Calu3 (cell line): ENCODE measurements at regions not wholly inside any gene's neighbourhood (a gene's known extent, or its start where the extent isn't known, plus 50 kb on each side); places are given as distances from the start of the nearest gene placed in this dataset.
"Not testable (repeated sequence)": the region's sequence is repeated elsewhere in the genome, so short reads cannot be mapped to it uniquely, and the experiment has no call there.

ENCODE experiments used
- BruUV-seq: library from RNA; stranded (reverse); fragments of 400-500 nt; replicated peaks from 2 replicates; lab custom pipeline; 2021; lab: Mats Ljungman, UMichigan
- CTCF ChIA-PET: fragments of 300-600 bp; sonication (Branson Sonifier 250); formaldehyde crosslinking; loops from one replicate; lab custom pipeline; 2022; ENCODE audit warnings: antibody characterized with exemption; lab: Charles Lee
- DNase-seq: peaks from one replicate; pipeline ENCODE4 v3.0.0; 2022
- H3K27ac Mint-ChIP-seq: one replicate; pipeline ENCODE4 v1.8.0; 2022; ENCODE audit warnings: mixed read lengths; ENCODE audit not compliant: unreplicated experiment
- H3K27me3 Mint-ChIP-seq: one replicate; pipeline ENCODE4 v1.8.0; 2022; ENCODE audit warnings: mixed read lengths; ENCODE audit not compliant: unreplicated experiment
- H3K36me3 Mint-ChIP-seq: one replicate; pipeline ENCODE4 v1.8.0; 2022; ENCODE audit warnings: mild to moderate bottlenecking, moderate library complexity, mixed read lengths; ENCODE audit not compliant: insufficient read depth, unreplicated experiment
- H3K4me1 Mint-ChIP-seq: one replicate; pipeline ENCODE4 v1.8.0; 2022; ENCODE audit warnings: mild to moderate bottlenecking, low read depth, mixed read lengths; ENCODE audit not compliant: unreplicated experiment
- H3K4me3 Mint-ChIP-seq: one replicate; pipeline ENCODE4 v1.8.0; 2022; ENCODE audit warnings: mild to moderate bottlenecking, low read depth, moderate library complexity, mixed read lengths; ENCODE audit not compliant: unreplicated experiment
- H3K9me3 Mint-ChIP-seq: one replicate; pipeline ENCODE4 v1.8.0; 2022; ENCODE audit warnings: low read depth, mixed read lengths; ENCODE audit not compliant: unreplicated experiment
- intact Hi-C: fragments of 100-400 bp; cut with micrococcal nuclease; formaldehyde crosslinking; loops from one replicate; pipeline ENCODE4 v1.10.0; 2022; ENCODE audit not compliant: unreplicated experiment
- TF ChIP-seq, protein P1 (sequence below): fragments of 200-600 bp; IDR thresholded peaks from one replicate; pipeline ENCODE4 v1.8.0; 2022; ENCODE audit warnings: antibody characterized with exemption; ENCODE audit not compliant: unreplicated experiment

DNA sequence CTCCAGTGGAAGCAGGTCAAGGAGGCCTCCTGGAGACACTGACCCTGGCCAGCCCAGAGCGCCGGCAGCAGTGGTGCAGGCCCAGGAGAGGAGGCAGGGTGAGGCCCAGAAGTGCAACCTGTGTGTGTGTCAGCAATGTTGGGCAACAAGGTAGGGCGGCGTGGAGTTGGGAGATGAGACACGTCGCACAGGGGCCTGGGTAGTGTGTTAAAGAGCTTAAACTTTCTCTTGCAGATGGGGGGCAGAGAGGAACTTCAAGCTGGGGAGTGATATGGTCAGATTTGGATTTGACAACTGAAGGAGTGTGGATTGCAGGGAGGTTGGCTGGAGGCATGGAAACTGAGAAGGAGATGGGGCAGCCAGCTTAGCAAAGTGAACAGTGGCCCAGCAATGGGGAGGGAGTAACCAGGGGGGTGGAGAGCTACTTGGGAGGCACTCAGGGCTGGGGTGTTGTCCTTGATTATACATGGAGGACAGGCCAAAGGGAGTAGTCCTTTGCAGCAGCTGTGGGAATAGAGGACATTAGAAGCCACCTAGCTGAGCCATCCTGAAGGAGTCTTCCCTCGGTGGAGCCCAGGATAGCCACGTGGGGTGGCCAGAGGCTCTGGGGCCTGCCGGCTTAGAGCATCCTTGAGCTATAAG lies 278.6 kb upstream of the HS6ST1 start:
- H3K36me3 Mint-ChIP-seq = no peaks in the 10 kb centered on the region
- no peaks in the 10 kb centered on the region for H3K9me3 Mint-ChIP-seq
- CTCF ChIA-PET = interaction anchor here (0.5 kb wide), 1 partner anchor 1256 kb away, joined by 3 read pairs; no protein-coding TSS in a partner anchor
- no peak overlapping the region for H3K27ac Mint-ChIP-seq
- no peaks in the 10 kb centered on the region for H3K4me1 Mint-ChIP-seq
- TF ChIP-seq, protein P1, sequence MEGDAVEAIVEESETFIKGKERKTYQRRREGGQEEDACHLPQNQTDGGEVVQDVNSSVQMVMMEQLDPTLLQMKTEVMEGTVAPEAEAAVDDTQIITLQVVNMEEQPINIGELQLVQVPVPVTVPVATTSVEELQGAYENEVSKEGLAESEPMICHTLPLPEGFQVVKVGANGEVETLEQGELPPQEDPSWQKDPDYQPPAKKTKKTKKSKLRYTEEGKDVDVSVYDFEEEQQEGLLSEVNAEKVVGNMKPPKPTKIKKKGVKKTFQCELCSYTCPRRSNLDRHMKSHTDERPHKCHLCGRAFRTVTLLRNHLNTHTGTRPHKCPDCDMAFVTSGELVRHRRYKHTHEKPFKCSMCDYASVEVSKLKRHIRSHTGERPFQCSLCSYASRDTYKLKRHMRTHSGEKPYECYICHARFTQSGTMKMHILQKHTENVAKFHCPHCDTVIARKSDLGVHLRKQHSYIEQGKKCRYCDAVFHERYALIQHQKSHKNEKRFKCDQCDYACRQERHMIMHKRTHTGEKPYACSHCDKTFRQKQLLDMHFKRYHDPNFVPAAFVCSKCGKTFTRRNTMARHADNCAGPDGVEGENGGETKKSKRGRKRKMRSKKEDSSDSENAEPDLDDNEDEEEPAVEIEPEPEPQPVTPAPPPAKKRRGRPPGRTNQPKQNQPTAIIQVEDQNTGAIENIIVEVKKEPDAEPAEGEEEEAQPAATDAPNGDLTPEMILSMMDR = no peak
- no peak overlapping the region for H3K4me3 Mint-ChIP-seq
- intact Hi-C loops = no loop called here
- no peak for DNase-seq
- peaks cover 9% of the 10 kb centered on the region for H3K27me3 Mint-ChIP-seq
- no TSS peak for BruUV-seq

DNA sequence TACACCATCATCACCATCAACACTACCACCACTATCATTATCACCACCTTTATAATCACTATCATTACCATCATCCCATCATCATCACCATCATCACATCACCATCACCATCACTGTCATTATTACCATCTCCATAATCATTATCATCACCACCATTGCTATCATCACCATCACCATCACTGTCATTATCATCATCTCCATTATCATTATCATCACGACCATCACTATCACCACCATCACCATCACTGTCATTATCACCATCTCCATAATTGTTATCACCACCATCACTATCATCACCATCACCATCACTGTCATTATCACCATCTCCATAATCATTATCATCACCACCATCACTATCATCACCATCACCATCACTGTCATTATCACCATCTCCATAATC lies 279.6 kb upstream of the HS6ST1 start:
- intact Hi-C loops, DNase-seq, BruUV-seq, H3K36me3 Mint-ChIP-seq, H3K4me1 Mint-ChIP-seq, H3K4me3 Mint-ChIP-seq, CTCF ChIA-PET, H3K27me3 Mint-ChIP-seq, H3K27ac Mint-ChIP-seq, H3K9me3 Mint-ChIP-seq: not testable (repeated sequence)

GRCh38 chr2:128598862-128599441 lies 280.3 kb upstream of the HS6ST1 start:
- Mint-ChIP-seq H3K4me1 (no peaks in the 10 kb centered on the region), H3K27ac (no peak overlapping the region), H3K4me3 (no peak overlapping the region), H3K27me3 (no peaks in the 10 kb centered on the region), H3K36me3 (no peaks in the 10 kb centered on the region), H3K9me3 (no peaks in the 10 kb centered on the region)
- intact Hi-C loops = no loop called here
- no peak for DNase-seq
- CTCF ChIA-PET = no interaction called here
- TF ChIP-seq, protein P1 = no peak
- no TSS peak for BruUV-seq

DNA sequence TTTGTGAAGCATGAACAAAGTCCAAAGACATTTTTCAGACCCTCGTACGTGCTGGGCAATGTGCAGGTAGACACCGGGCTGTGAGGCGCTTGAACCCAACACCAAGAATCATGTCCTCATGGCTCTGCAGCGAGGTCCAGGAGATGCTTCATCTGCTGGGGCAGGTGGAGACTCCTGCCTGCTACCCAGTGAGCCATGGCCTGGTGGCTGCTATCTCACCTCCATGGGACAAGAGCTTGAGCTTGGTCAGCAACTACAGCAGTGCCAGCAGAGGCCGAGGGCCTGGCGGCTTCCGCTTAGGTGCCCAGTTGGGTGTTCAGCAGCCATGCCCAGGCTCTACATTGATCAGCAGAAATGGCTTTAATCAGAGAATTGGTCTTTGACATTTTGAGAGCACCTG lies 281.0 kb upstream of the HS6ST1 start:
- no peak overlapping the region for H3K4me3 Mint-ChIP-seq
- BruUV-seq = no TSS peak
- no peak for DNase-seq
- H3K9me3 Mint-ChIP-seq = no peaks in the 10 kb centered on the region
- CTCF ChIA-PET = no interaction called here
- H3K4me1 Mint-ChIP-seq = no peaks in the 10 kb centered on the region
- H3K27ac Mint-ChIP-seq = no peak overlapping the region
- H3K27me3 Mint-ChIP-seq = no peaks in the 10 kb centered on the region
- intact Hi-C loops = no loop called here
- H3K36me3 Mint-ChIP-seq = no peaks in the 10 kb centered on the region
- TF ChIP-seq, protein P1 = no peak

- TF ChIP-seq, protein P1 = no peak
- H3K36me3 Mint-ChIP-seq = no peaks in the 10 kb centered on the region
- no peak overlapping the region for H3K27ac Mint-ChIP-seq
- BruUV-seq = no TSS peak
- no peaks in the 10 kb centered on the region for H3K4me1 Mint-ChIP-seq
- DNase-seq = no peak
- no peak overlapping the region for H3K4me3 Mint-ChIP-seq
- intact Hi-C loops = no loop called here
- H3K9me3 Mint-ChIP-seq = no peaks in the 10 kb centered on the region
- CTCF ChIA-PET = no interaction called here
- no peaks in the 10 kb centered on the region for H3K27me3 Mint-ChIP-seq
Observed at GRCh38 chr2:128600581-128601297, 282.1 kb upstream of the HS6ST1 start.
